GM23338 (cell line): ENCODE measurements at regions not wholly inside any gene's neighbourhood (a gene's known extent, or its start where the extent isn't known, plus 50 kb on each side); places are given as distances from the start of the nearest gene placed in this dataset.

ENCODE experiments used
- ATAC-seq: fragments of 200-7000 bp; cut with Tn5 transposase; 3 replicates; pipeline ENCODE4 v1.9.1; 2020
- DNase-seq: peaks from one replicate; pipeline ENCODE4 v3.0.0-alpha.2; 2015; ENCODE audit warnings: low spot score
- H2AFZ ChIP-seq: fragments of 200-600 bp; sonication (generic); 2 replicates; pipeline ENCODE4 v1.8.0; 2016; ENCODE audit warnings: antibody characterized with exemption, mild to moderate bottlenecking, moderate library complexity
- H3F3A ChIP-seq: fragments of 200-600 bp; sonication (generic); replicated peaks from 2 replicates; pipeline ENCODE4 v1.8.0; 2017; ENCODE audit warnings: antibody characterized with exemption, mixed run types, low read depth
- H3K27ac ChIP-seq: fragments of 200-600 bp; sonication (generic); 2 replicates; pipeline ENCODE4 v1.6.1; 2016; ENCODE audit warnings: low read depth
- H3K27me3 ChIP-seq: fragments of 200-600 bp; sonication (generic); 2 replicates; pipeline ENCODE4 v1.8.0; 2016; ENCODE audit warnings: mild to moderate bottlenecking, mixed run types, moderate library complexity; ENCODE audit not compliant: insufficient read depth
- H3K36me3 ChIP-seq: fragments of 200-600 bp; sonication (generic); 2 replicates; pipeline ENCODE4 v1.8.0; 2016; ENCODE audit warnings: mild to moderate bottlenecking; ENCODE audit not compliant: insufficient read depth
- H3K4me1 ChIP-seq: fragments of 200-600 bp; sonication (generic); 2 replicates; pipeline ENCODE4 v1.8.0; 2016; ENCODE audit warnings: mild to moderate bottlenecking, moderate library complexity; ENCODE audit not compliant: insufficient read depth
- H3K4me2 ChIP-seq: fragments of 200-600 bp; sonication (generic); 2 replicates; pipeline ENCODE4 v1.7.1; 2017; ENCODE audit warnings: mixed run types
- H3K4me3 ChIP-seq: fragments of 200-600 bp; sonication (generic); 2 replicates; pipeline ENCODE4 v1.6.1; 2016; ENCODE audit warnings: mixed run types
- H3K79me2 ChIP-seq: fragments of 200-600 bp; sonication (generic); replicated peaks from 2 replicates; pipeline ENCODE4 v1.8.0; 2017; ENCODE audit warnings: mild to moderate bottlenecking; ENCODE audit not compliant: insufficient read depth
- H3K9me2 ChIP-seq: fragments of 200-600 bp; sonication (generic); 2 replicates; pipeline ENCODE4 v1.8.0; 2017; ENCODE audit not compliant: insufficient read depth
- H4K20me1 ChIP-seq: fragments of 200-600 bp; sonication (generic); replicated peaks from 2 replicates; pipeline ENCODE4 v1.8.0; 2017; ENCODE audit warnings: mild to moderate bottlenecking; ENCODE audit not compliant: insufficient read depth
- H3K27ac Mint-ChIP-seq: 2 replicates; pipeline ENCODE4 v1.8.0; 2020; ENCODE audit warnings: inconsistent platforms, mild to moderate bottlenecking, moderate library complexity, mixed read lengths
- H3K27me3 Mint-ChIP-seq: 3 replicates; pipeline ENCODE4 v1.8.0; 2022; ENCODE audit warnings: low read depth, mild to moderate bottlenecking, moderate library complexity, mixed read lengths, inconsistent platforms; ENCODE audit not compliant: insufficient read depth, poor library complexity
- H3K36me3 Mint-ChIP-seq: 3 replicates; pipeline ENCODE4 v1.8.0; 2021; ENCODE audit warnings: low read depth, mild to moderate bottlenecking, inconsistent platforms, moderate library complexity, mixed read lengths
- H3K4me1 Mint-ChIP-seq: 3 replicates; pipeline ENCODE4 v1.8.0; 2020; ENCODE audit warnings: mild to moderate bottlenecking, inconsistent platforms, mixed read lengths
- H3K4me3 Mint-ChIP-seq: 3 replicates; pipeline ENCODE4 v1.8.0; 2021; ENCODE audit warnings: moderate library complexity, mild to moderate bottlenecking, inconsistent platforms, mixed read lengths
- H3K9me3 Mint-ChIP-seq: 3 replicates; pipeline ENCODE4 v1.8.0; 2020; ENCODE audit warnings: moderate library complexity, mild to moderate bottlenecking, inconsistent platforms, mixed read lengths
- CREB1 ChIP-seq: fragments of 250-450 bp; sonication (Bioruptor Pico); IDR thresholded peaks from 2 replicates; pipeline ENCODE4 v1.5.0; 2020; ENCODE audit warnings: low read depth, mild to moderate bottlenecking, moderate library complexity
- CTCF ChIP-seq, 2 experiments: fragments of 200-600 bp in 1 of 2; sonication (generic) in 1 of 2; conservative IDR thresholded peaks; 2 replicates each; pipeline versions ENCODE4 v1.5.1 to v1.6.1; 2016 to 2017; ENCODE audit warnings: antibody characterized with exemption in 2 of 2, low read depth in 2 of 2, mild to moderate bottlenecking in 2 of 2, moderate library complexity in 1 of 2
- EZH2 ChIP-seq: fragments of 200-600 bp; sonication (generic); IDR thresholded peaks from one replicate; pipeline ENCODE4 v1.8.0; 2017; ENCODE audit warnings: antibody characterized with exemption, mild to moderate bottlenecking, low read depth; ENCODE audit not compliant: unreplicated experiment
- EZH2phosphoT487 ChIP-seq: fragments of 200-600 bp; sonication (generic); IDR thresholded peaks from one replicate; pipeline ENCODE4 v1.8.1; 2018; ENCODE audit warnings: antibody characterized with exemption; ENCODE audit not compliant: unreplicated experiment
- JUNB ChIP-seq: IDR thresholded peaks from one replicate; pipeline ENCODE4 v1.6.1; 2016; ENCODE audit warnings: antibody characterized with exemption; ENCODE audit not compliant: unreplicated experiment
- NANOG ChIP-seq: IDR thresholded peaks from 2 replicates; pipeline ENCODE4 v1.6.1; 2016; ENCODE audit warnings: antibody characterized with exemption, borderline replicate concordance
- POLR2AphosphoS5 ChIP-seq: IDR thresholded peaks from 2 replicates; pipeline ENCODE4 v1.6.1; 2016; ENCODE audit warnings: antibody characterized with exemption, low read depth
- STAT1 ChIP-seq: IDR thresholded peaks from one replicate; pipeline ENCODE4 v1.6.1; 2016; ENCODE audit warnings: antibody characterized with exemption; ENCODE audit not compliant: unreplicated experiment
- ZNF114 ChIP-seq: fragments of 250-450 bp; sonication (Bioruptor Pico); IDR thresholded peaks from 2 replicates; pipeline ENCODE4 v1.5.0; 2020; ENCODE audit warnings: mild to moderate bottlenecking, moderate library complexity
- ZNF331 ChIP-seq: fragments of 250-450 bp; sonication (Bioruptor Pico); IDR thresholded peaks from 2 replicates; pipeline ENCODE4 v1.5.0; 2020; ENCODE audit warnings: low read depth, mild to moderate bottlenecking, moderate library complexity
- ZNF462 ChIP-seq: fragments of 250-450 bp; sonication (Bioruptor Pico); IDR thresholded peaks from 2 replicates; pipeline ENCODE4 v1.5.0; 2020; ENCODE audit warnings: mild to moderate bottlenecking, moderate library complexity
- TF ChIP-seq, protein P1 (sequence below): IDR thresholded peaks from one replicate; pipeline ENCODE4 v1.6.1; 2018; ENCODE audit warnings: antibody characterized with exemption; ENCODE audit not compliant: unreplicated experiment
- TF ChIP-seq, protein P2 (sequence below): IDR thresholded peaks from 2 replicates; pipeline ENCODE4 v1.6.1; 2016; ENCODE audit warnings: antibody characterized with exemption

- Mint-ChIP-seq H3K9me3 (no peaks in the 10 kb centered on the region), H3K27ac (no peak overlapping the region), H3K4me1 (peaks cover 14% of the 10 kb centered on the region; the same call in 2 of the 3 replicates), H3K27me3 (no peaks in the 10 kb centered on the region), H3K4me3 (no peak overlapping the region), H3K36me3 (no peaks in the 10 kb centered on the region)
- Histone ChIP-seq H3K79me2 (no peaks in the 10 kb centered on the region), H3K4me2 (no peak overlapping the region), H3F3A (no peaks in the 10 kb centered on the region), H3K4me1 (no peaks in the 10 kb centered on the region; the same call in 1 of the 2 replicates), H3K9me2 (no peaks in the 10 kb centered on the region), H3K4me3 (no peak overlapping the region), H3K36me3 (no peaks in the 10 kb centered on the region), H3K27ac (no peak overlapping the region), H3K27me3 (no peaks in the 10 kb centered on the region), H4K20me1 (no peaks in the 10 kb centered on the region), H2AFZ (no peak overlapping the region)
- no peak for TF ChIP-seq CREB1 (CRISPR knock-in tag)
- TF ChIP-seq ZNF462 (CRISPR knock-in tag), result no peak
- no peak for TF ChIP-seq STAT1
- TF ChIP-seq ZNF331 (CRISPR knock-in tag), result no peak
- TF ChIP-seq, protein P1, sequence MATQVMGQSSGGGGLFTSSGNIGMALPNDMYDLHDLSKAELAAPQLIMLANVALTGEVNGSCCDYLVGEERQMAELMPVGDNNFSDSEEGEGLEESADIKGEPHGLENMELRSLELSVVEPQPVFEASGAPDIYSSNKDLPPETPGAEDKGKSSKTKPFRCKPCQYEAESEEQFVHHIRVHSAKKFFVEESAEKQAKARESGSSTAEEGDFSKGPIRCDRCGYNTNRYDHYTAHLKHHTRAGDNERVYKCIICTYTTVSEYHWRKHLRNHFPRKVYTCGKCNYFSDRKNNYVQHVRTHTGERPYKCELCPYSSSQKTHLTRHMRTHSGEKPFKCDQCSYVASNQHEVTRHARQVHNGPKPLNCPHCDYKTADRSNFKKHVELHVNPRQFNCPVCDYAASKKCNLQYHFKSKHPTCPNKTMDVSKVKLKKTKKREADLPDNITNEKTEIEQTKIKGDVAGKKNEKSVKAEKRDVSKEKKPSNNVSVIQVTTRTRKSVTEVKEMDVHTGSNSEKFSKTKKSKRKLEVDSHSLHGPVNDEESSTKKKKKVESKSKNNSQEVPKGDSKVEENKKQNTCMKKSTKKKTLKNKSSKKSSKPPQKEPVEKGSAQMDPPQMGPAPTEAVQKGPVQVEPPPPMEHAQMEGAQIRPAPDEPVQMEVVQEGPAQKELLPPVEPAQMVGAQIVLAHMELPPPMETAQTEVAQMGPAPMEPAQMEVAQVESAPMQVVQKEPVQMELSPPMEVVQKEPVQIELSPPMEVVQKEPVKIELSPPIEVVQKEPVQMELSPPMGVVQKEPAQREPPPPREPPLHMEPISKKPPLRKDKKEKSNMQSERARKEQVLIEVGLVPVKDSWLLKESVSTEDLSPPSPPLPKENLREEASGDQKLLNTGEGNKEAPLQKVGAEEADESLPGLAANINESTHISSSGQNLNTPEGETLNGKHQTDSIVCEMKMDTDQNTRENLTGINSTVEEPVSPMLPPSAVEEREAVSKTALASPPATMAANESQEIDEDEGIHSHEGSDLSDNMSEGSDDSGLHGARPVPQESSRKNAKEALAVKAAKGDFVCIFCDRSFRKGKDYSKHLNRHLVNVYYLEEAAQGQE, result no peak
- no peak for TF ChIP-seq JUNB
- TF ChIP-seq NANOG, result no peak
- no peak for TF ChIP-seq ZNF114 (CRISPR knock-in tag)
- TF ChIP-seq, protein P2, sequence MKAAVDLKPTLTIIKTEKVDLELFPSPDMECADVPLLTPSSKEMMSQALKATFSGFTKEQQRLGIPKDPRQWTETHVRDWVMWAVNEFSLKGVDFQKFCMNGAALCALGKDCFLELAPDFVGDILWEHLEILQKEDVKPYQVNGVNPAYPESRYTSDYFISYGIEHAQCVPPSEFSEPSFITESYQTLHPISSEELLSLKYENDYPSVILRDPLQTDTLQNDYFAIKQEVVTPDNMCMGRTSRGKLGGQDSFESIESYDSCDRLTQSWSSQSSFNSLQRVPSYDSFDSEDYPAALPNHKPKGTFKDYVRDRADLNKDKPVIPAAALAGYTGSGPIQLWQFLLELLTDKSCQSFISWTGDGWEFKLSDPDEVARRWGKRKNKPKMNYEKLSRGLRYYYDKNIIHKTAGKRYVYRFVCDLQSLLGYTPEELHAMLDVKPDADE, result no peak
- TF ChIP-seq EZH2, result no peak
- no peak for TF ChIP-seq CTCF (conservative IDR thresholded peaks at IDR 0.05; ENCODE audit: low read depth in 2 of 2)
- TF ChIP-seq POLR2AphosphoS5, result no peak
- no peak for TF ChIP-seq EZH2phosphoT487
- DNase-seq (no peak), ATAC-seq (no peak)
Measured at GRCh38 chr3:76405196-76405595, 619.8 kb upstream of the ZNF717 start.
